BE2C (cell line): ENCODE measurements at regions not wholly inside any gene's neighbourhood (a gene's known extent, or its start where the extent isn't known, plus 50 kb on each side); places are given as distances from the start of the nearest gene placed in this dataset.

Experiments used
- DNase-seq: peaks from one replicate; pipeline ENCODE4 v3.0.0-alpha.2; 2020
- H3K27me3 ChIP-seq: fragments of 250-450 bp; sonication (Bioruptor Pico); 2 replicates; pipeline ENCODE4 v1.5.1; 2020; ENCODE audit warnings: mild to moderate bottlenecking
- H3K36me3 ChIP-seq: fragments of 250-450 bp; sonication (Bioruptor Pico); 2 replicates; pipeline ENCODE4 v1.5.1; 2020; ENCODE audit warnings: mild to moderate bottlenecking
- H3K4me1 ChIP-seq: fragments of 250-450 bp; sonication (Bioruptor Pico); 2 replicates; pipeline ENCODE4 v1.5.1; 2020
- H3K4me3 ChIP-seq: 2 replicates; pipeline ENCODE4 v1.5.1; 2011; ENCODE audit warnings: low read depth, low read length
- H3K9me3 ChIP-seq: fragments of 250-450 bp; sonication (Bioruptor Pico); 2 replicates; pipeline ENCODE4 v1.5.1; 2020
- CTCF ChIP-seq: IDR thresholded peaks from 2 replicates; pipeline ENCODE4 v1.5.1; 2012; ENCODE audit warnings: mild to moderate bottlenecking, low read depth, low read length

GRCh38 chr6:26149240-26149639 is 62.0 kb downstream of the HFE start:
- TF ChIP-seq CTCF = no peak
- Histone ChIP-seq H3K27me3 (no peaks in the 10 kb centered on the region), H3K9me3 (no peaks in the 10 kb centered on the region), H3K36me3 (no peaks in the 10 kb centered on the region), H3K4me3 (no peak overlapping the region), H3K4me1 (no peaks in the 10 kb centered on the region)
- no peak for DNase-seq

- H3K36me3 ChIP-seq = 0 out of 2 replicates have a peak, but pooled peaks cover 2% of the 10 kb centered on the region
- no peaks in the 10 kb centered on the region for H3K9me3 ChIP-seq
- no peak for DNase-seq
- H3K4me3 ChIP-seq = no peak overlapping the region
- peaks cover 3% of the 10 kb centered on the region; the same call in 1 of the 2 replicates for H3K4me1 ChIP-seq
- no peaks in the 10 kb centered on the region for H3K27me3 ChIP-seq
- TF ChIP-seq CTCF = no peak
These were observed 65.2 kb downstream of the HFE start for GRCh38 chr6:26152226-26153101.

GRCh38 chr6:26155061-26155930 is 68.1 kb downstream of the HFE start:
- Histone ChIP-seq H3K4me1 (peaks cover 3% of the 10 kb centered on the region; the same call in 1 of the 2 replicates), H3K4me3 (peak overlapping the region; percentile 99), H3K9me3 (no peaks in the 10 kb centered on the region), H3K27me3 (no peaks in the 10 kb centered on the region), H3K36me3 (0 out of 2 replicates have a peak, but pooled peaks cover 2% of the 10 kb centered on the region)
- DNase-seq = peak; percentile 59
- TF ChIP-seq CTCF = no peak

GRCh38 chr6:26156105-26156849 is 69.0 kb downstream of the HFE start:
- H3K4me1 ChIP-seq = peaks cover 3% of the 10 kb centered on the region; the same call in 1 of the 2 replicates
- TF ChIP-seq CTCF = no peak
- no peaks in the 10 kb centered on the region for H3K27me3 ChIP-seq
- DNase-seq = peak; percentile 88
- H3K4me3 ChIP-seq = peak overlapping the region; percentile 99
- 0 out of 2 replicates have a peak, but pooled peaks cover 2% of the 10 kb centered on the region for H3K36me3 ChIP-seq
- no peaks in the 10 kb centered on the region for H3K9me3 ChIP-seq

- H3K36me3 ChIP-seq = 0 out of 2 replicates have a peak, but pooled peaks cover 2% of the 10 kb centered on the region
- peak; percentile 82 for DNase-seq
- TF ChIP-seq CTCF = no peak
These were observed 69.6 kb downstream of the HFE start for GRCh38 chr6:26156850-26157250.

More at GRCh38 chr6:26156850-26157250, 69.6 kb downstream of the HFE start:
- no peaks in the 10 kb centered on the region for H3K27me3 ChIP-seq
- H3K4me1 ChIP-seq = peaks cover 3% of the 10 kb centered on the region; the same call in 1 of the 2 replicates
- no peaks in the 10 kb centered on the region for H3K9me3 ChIP-seq
- H3K4me3 ChIP-seq = peak overlapping the region; percentile 99
